Activated CD4-positive, alpha-beta T cell treated with anti-CD3 and anti-CD28 coated beads, Interleukin-2, amount 50 U/mL, for 48 hours (primary cell): ENCODE measurements at regions not wholly inside any gene's neighbourhood (a gene's known extent, or its start where the extent isn't known, plus 50 kb on each side); places are given as distances from the start of the nearest gene placed in this dataset.
"Not testable (repeated sequence)": the region's sequence is repeated elsewhere in the genome, so short reads cannot be mapped to it uniquely, and the experiment has no call there.

Experiments used
- DNase-seq, 2 experiments: peaks; one replicate each; pipeline ENCODE4 v3.0.0-alpha.2; 2020

DNA sequence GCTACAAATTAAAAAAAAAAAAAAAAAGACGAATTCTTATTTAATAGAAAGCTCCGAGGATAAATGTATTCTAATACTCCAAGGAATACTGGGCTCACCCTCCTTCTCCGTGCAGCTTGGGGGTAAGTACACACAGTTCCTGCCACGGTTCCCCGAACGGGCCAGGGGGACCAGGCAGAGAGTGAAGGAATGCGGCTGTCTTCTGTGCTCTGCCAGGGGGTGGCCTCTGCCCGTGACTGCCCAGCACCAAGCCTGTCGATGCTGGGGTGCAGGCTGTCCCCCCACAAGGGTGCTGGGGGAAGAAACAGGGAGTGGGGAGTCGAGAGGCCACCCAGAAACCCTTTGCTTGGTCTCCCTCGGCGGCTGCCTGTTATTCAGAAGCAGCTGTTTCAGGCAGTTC is 410.1 kb upstream of the IRX1 start:
- DNase-seq = no peak

- DNase-seq = no peak
These were observed 413.3 kb upstream of the IRX1 start for GRCh38 chr5:3182133-3182876.

DNA sequence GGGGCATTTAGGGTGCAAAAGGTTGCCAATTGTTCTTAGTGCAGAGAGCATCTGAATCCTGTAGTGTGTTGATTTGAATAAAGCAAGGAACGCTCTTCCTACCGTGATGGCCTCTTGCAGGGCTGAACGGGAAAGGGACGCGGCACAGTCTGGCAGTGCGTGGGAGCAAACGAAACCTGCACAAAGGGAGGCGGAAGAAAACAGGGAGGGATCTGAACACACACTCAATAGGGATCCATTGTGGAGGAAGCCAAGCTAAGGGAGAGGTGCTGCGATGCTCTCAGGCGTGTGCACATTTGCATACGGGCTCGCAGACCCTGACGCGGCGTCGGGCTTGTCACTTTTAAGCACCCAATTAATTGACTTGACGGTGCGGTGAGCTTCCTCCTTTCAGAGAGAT is 414.0 kb upstream of the IRX1 start:
- DNase-seq = no peak

GRCh38 chr5:3180636-3181035 is 415.0 kb upstream of the IRX1 start:
- DNase-seq = no peak

DNA sequence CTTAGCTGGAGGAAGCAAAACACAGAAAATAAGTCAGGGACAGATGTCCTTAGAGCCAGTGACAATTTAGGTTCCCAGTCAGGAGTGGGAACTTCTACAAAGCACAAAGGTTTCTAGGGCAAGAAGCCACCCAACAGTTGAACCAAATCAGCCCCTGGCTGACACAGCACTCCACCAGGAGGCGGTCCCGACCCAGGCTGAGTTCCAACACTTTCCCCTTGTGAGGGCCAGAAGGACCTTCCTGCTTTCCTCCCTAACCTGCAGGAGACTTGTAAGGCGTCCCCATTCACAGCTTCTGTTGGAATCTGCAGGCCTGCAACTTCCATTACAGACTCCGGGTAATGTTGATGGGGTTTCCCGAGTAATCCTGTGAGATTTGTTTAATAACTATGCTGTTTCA is 416.4 kb upstream of the IRX1 start:
- DNase-seq = no peak

DNA sequence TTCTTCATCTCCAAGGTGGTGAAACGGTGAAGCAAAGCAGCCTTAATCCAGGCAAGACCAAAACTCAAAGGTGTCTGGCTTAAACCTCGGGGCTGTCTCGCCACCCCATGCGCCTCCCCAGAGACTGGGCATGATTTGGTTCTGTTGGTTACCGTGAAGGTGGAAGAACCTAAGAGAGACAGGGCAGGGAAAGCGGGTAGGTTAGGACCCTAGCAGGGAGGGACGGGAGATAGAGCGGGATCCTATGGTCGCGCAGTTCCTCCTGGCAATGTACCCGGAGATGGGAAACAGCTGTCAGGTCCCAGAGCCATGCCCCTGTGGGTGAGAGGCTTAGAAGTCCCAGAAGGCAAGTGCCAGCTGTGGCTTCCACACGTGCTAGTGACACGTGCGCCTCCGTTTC is 418.3 kb upstream of the IRX1 start:
- no peak for DNase-seq

GRCh38 chr5:3175416-3175815 is 420.2 kb upstream of the IRX1 start:
- DNase-seq = no peak

DNA sequence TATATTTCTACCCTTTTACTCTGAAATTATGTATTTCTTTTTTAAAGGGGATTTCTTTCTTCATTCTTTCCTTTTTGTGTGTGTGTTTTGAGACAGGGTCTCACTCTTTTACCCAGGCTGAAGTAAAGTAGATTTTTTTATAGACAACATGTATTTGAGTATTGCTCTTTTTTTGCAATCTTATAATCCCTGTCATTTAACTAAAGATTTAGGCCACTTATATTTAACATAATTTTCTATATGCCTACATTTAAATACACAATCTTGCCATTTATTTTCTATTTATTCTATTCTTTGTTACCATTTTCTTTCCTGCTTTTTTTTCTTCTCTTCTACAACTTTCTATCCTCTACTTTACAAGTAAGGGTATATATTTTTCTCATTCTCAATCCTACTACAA is 416.0 kb upstream of the IRX2 start:
- DNase-seq = no peak

DNA sequence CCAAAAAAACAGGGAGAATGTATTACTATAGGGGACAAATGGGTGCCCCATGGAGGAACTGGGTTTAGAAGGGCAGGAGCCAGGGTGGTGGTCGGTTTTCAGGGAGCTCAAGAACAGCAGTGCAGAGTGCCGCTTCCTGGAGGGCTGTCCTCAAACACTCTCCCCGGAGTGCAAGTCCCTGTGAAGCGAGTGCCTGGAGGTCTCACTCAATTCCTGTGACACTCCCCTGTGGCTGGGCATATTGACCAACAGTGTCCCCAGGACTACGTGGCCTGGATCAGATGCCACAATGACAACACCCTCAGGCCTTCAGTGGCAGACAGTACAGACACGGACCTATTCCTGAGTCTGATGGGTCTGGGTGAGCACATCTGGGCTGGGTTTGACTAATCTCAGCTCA is 412.1 kb upstream of the IRX2 start:
- no peak for DNase-seq

DNA sequence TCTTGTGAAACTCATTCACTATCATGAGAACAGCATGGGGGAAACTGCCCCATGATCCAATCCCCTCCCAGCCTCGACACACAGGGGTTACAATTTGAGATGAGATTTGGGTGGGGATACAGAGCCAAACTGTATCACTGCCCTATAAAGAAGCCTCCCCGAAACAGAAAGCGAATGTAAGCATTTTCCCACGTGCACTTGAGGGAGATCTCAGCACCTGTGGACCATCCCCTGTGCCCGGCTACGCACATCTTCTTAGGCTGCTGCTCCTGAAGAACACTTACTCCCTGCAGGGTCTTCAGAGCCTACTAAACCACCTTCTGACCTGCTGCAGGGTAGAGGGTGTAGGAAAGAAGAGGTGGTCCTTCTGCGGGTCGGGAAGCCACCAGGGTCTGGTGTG is 410.2 kb upstream of the IRX2 start:
- no peak for DNase-seq

DNA sequence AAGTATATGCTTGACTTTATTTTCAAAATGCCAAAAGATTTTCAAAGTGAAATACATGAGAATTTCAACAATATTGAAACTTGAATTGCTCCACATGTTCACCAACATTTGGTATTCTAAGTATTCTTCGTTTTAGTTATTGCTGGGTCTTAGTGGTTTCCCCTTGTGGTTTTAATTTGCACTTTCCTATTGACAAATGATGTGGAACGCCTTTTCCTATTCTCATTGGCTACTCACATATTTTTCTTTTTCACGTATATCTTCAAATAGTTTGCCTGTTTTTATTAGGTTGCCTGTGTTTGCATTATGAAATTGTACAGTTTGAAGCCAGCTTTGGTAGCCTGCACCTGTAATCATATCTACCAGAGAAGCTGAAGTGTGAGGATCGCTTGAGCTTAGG is 405.7 kb upstream of the IRX2 start:
- no peak for DNase-seq

DNA sequence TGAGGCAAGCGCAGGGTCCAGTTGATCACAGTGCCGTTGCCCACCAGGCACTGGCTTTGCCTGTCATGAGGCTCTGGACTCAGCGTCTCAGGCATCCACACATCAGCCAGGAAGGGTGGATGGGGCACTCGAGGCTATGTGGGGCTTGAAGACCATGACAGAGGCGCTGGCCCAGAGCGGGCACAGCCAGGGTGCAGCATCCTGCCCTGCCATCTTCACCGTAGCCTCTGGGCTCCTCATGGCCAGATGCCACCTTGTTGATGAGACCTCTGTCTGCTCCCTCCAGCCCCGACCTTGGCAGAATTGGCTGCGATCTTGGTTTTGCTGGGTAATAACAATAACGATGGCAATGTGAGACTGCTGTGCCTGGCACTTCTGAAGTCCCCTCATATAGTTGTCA is 404.2 kb upstream of the IRX2 start:
- DNase-seq = no peak

DNA sequence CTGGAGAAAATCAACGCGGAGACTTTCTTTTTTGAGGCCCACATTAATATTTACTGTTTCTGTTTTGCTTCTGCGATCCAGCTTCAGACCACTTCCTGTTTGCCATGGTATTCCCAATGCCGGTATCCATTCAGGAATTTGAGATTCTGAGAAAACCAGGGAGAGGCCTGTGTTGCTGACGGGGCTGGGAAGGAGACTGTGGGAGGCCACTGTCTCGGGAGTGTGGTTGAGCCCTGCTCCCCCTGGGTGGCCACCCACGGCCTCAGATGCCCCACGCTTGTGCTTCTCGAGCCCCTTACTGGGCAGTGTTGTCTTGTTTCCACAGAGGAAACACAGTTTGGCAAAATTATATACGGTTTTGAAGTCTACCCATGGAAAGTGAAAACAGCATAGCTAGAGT is 403.6 kb upstream of the IRX2 start:
- no peak for DNase-seq

DNA sequence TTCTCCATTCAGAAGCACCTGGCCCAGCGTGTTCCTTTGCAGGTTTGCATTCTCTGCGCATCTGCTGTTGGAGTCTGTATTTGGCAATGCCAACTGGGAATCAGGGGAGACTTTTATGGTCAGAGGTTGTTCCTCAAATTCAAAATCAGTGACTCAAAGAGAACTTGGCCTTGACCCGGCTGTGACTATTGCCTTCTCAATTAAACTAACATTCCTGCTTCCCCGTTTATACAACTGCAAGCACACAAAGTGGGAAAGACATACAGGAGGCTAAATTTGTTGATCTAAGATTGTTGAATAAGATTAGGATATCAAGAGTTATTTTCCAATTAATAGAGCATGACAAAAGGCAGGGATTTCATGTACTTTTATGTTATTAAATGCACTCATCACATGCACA is 402.4 kb upstream of the IRX2 start:
- DNase-seq = no peak

GRCh38 chr5:3153226-3153858 is 401.9 kb upstream of the IRX2 start:
- no peak for DNase-seq

- DNase-seq = no peak
These were observed 398.4 kb upstream of the IRX2 start for GRCh38 chr5:3149899-3150298.

DNA sequence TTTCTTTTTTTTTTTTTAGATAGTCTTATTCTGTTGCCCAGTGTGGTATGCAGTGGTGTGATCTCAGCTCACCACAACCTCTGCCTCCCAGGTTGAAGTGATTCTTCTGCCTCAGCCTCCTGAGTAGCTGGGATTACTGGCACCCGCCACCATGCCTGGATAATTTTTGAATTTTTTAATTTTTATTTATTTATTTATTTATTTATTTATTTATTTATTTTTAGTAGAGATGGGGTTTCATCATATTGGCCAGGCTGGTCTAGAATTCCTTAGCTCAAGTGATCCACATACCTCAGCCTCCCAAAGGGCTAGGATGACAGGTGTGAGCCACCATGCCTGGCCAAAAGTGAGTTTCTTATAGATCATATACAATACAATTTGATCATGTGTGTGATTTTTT is 395.9 kb upstream of the IRX2 start:
- DNase-seq = not testable (repeated sequence)

DNA sequence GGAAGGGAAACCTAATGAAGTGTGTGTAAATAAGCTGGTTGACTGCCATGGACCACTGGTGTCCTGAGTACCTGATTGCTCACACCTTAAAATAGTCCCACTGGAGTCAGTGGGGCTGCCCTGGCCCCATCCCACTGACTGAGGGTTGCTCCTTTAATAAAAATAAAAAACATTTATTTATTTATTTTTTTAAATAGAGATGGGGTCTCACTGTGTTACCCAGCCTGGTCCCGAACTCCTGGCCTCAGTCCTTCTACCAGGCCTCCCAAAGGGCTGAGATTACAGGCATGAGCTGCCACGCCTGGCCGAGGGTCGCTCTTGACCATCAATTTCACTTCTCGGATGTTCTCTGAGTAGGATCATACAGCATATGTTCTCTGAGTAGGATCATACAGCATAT is 394.2 kb upstream of the IRX2 start:
- no peak for DNase-seq

DNA sequence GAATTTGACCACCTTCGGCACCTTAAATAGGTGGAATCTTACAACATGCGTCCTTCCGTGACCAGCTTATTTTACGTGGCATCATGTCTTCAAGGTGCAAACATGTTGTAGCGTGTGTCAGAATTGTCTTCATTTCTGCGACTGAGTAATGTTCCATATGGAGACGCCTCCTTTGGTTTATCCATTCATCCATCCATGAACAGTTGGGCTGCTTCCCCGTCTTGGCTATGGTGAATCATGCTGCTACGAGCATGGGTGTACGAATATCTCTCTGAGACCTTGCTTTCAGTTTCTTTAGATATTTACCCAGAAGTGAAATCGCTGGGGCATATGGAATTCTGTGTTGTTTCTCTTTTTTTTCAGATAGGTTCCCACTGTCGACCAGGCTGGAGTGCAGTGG is 391.9 kb upstream of the IRX2 start:
- no peak for DNase-seq

GRCh38 chr5:3142261-3143027 is 391.0 kb upstream of the IRX2 start:
- no peak for DNase-seq

DNA sequence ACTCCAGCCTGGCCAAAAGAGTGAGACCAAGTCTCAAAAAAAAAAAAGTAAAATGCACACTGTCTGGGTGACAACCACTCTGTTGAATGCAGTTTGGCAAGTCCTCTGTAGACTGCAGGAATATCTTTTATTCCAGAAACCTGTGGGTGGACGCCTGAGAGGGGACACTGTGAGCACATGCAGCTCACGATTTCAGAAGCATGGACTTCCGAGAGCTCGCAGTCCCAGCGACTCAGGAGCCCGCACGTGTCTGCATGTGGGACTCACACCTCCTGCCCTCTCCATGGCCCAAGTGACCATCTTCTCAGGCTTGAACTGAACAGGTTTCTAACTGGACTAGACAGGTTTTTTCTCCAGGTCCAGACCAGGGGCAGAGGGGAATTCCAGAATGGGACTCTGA is 388.6 kb upstream of the IRX2 start:
- DNase-seq = no peak

DNA sequence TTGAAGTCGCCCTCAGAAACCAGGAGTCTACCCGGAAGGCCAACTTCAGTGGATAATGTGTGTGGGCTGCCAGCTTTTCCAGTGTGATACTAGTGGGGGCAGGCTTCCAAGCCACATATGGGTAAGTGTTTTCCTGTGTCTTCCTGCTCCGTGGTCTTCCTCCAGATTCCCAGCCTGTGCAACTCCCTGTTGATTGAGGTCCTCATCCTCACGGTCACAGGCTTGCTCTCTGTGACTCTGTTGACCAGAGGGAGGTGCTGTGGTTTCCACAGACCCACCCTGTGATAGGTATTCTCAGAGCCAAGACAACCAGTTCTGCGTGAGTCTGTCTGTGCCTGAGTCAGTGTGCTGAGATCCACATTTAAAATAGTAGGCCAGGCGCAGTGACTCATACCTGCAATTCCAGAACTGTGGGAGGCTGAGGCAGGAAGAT is 388.0 kb upstream of the IRX2 start:
- DNase-seq = no peak

GRCh38 chr5:3131161-3131560 is 379.7 kb upstream of the IRX2 start:
- no peak for DNase-seq

- DNase-seq = no peak
These were observed 377.8 kb upstream of the IRX2 start for GRCh38 chr5:3129252-3129651.
